ENCODE measurements at regions not wholly inside any gene's neighbourhood (a gene's known extent, or its start where the extent isn't known, plus 50 kb on each side); places are given as distances from the start of the nearest gene placed in this dataset.
"Not testable (repeated sequence)": the region's sequence is repeated elsewhere in the genome, so short reads cannot be mapped to it uniquely, and the experiment has no call there.

GRCh38 chr2:155502766-155503165 is 804.3 kb downstream of the KCNJ3 start:
- peaks cover 5% of the 10 kb centered on the region for H3K9me3 Mint-ChIP-seq

GRCh38 chr2:155498106-155498505 is 799.6 kb downstream of the KCNJ3 start:
- Mint-ChIP-seq H3K9me3 (peaks cover 5% of the 10 kb centered on the region), H3K27me3 (ENCODE audit: low read depth) (no peaks in the 10 kb centered on the region), H3K27ac (no peak overlapping the region), H3K4me1 (no peaks in the 10 kb centered on the region), H3K4me3 (no peak overlapping the region), H3K36me3 (ENCODE audit: low read depth) (no peaks in the 10 kb centered on the region)
- TF ChIP-seq CTCF (IDR thresholded peaks at IDR 0.05; ENCODE audit: unreplicated experiment in 3 of 3) = no peak

More at GRCh38 chr2:155502766-155503165, 804.3 kb downstream of the KCNJ3 start:
- no peaks in the 10 kb centered on the region for H3K4me1 Mint-ChIP-seq
- no peaks in the 10 kb centered on the region for H3K36me3 Mint-ChIP-seq (ENCODE audit: low read depth)
- no peaks in the 10 kb centered on the region for H3K27me3 Mint-ChIP-seq (ENCODE audit: low read depth)
- TF ChIP-seq CTCF (IDR thresholded peaks at IDR 0.05; ENCODE audit: unreplicated experiment in 3 of 3) = no peak
- H3K4me3 Mint-ChIP-seq = no peak overlapping the region
- H3K27ac Mint-ChIP-seq = peak overlapping the region in 1 of 3 experiments; percentile 65

GRCh38 chr2:155494744-155495143 is 796.2 kb downstream of the KCNJ3 start:
- Mint-ChIP-seq H3K9me3 (peaks cover 3% of the 10 kb centered on the region), H3K36me3 (ENCODE audit: low read depth) (no peaks in the 10 kb centered on the region), H3K4me3 (no peak overlapping the region), H3K27ac (no peak overlapping the region), H3K27me3 (ENCODE audit: low read depth) (no peaks in the 10 kb centered on the region), H3K4me1 (no peaks in the 10 kb centered on the region)
- TF ChIP-seq CTCF (IDR thresholded peaks at IDR 0.05; ENCODE audit: unreplicated experiment in 3 of 3) = no peak

GRCh38 chr2:155485141-155485842 is 786.8 kb downstream of the KCNJ3 start:
- no peaks in the 10 kb centered on the region for H3K4me1 Mint-ChIP-seq
- TF ChIP-seq CTCF (IDR thresholded peaks at IDR 0.05; ENCODE audit: unreplicated experiment in 3 of 3) = no peak
- no peaks in the 10 kb centered on the region for H3K9me3 Mint-ChIP-seq
- H3K36me3 Mint-ChIP-seq (ENCODE audit: low read depth) = no peaks in the 10 kb centered on the region
- no peak overlapping the region for H3K4me3 Mint-ChIP-seq
- no peaks in the 10 kb centered on the region for H3K27me3 Mint-ChIP-seq (ENCODE audit: low read depth)
- H3K27ac Mint-ChIP-seq = no peak overlapping the region

GRCh38 chr2:155481141-155481540 is 782.6 kb downstream of the KCNJ3 start:
- no peaks in the 10 kb centered on the region for H3K9me3 Mint-ChIP-seq
- TF ChIP-seq CTCF (IDR thresholded peaks at IDR 0.05; ENCODE audit: unreplicated experiment in 3 of 3) = no peak
- no peaks in the 10 kb centered on the region for H3K4me1 Mint-ChIP-seq
- no peak overlapping the region for H3K27ac Mint-ChIP-seq
- no peaks in the 10 kb centered on the region for H3K36me3 Mint-ChIP-seq (ENCODE audit: low read depth)
- no peak overlapping the region for H3K4me3 Mint-ChIP-seq
- H3K27me3 Mint-ChIP-seq (ENCODE audit: low read depth) = no peaks in the 10 kb centered on the region

- not testable (repeated sequence) for H3K27me3 Mint-ChIP-seq (ENCODE audit: low read depth); H3K36me3 Mint-ChIP-seq (ENCODE audit: low read depth); H3K4me3 Mint-ChIP-seq; H3K27ac Mint-ChIP-seq; H3K4me1 Mint-ChIP-seq; H3K9me3 Mint-ChIP-seq
These were observed 773.5 kb downstream of the KCNJ3 start for GRCh38 chr2:155472018-155472417.
